Mesendoderm (in vitro differentiated cells): ENCODE measurements at regions not wholly inside any gene's neighbourhood (a gene's known extent, or its start where the extent isn't known, plus 50 kb on each side); places are given as distances from the start of the nearest gene placed in this dataset.

Source experiments
- DNase-seq: peaks from one replicate; pipeline ENCODE4 v3.0.0; 2013
- H2AK5ac ChIP-seq: 2 replicates; pipeline ENCODE4 v1.6.1; 2013; ENCODE audit warnings: low read length, inconsistent platforms
- H2BK120ac ChIP-seq: 2 replicates; pipeline ENCODE4 v1.6.1; 2013; ENCODE audit warnings: low read depth, mild to moderate bottlenecking, low read length, moderate library complexity, mixed read lengths
- H2BK15ac ChIP-seq: replicated peaks from 2 replicates; pipeline ENCODE4 v1.6.1; 2013; ENCODE audit warnings: low read depth, mild to moderate bottlenecking, moderate library complexity
- H2BK5ac ChIP-seq: 2 replicates; pipeline ENCODE4 v1.6.1; 2013; ENCODE audit warnings: low read length, inconsistent platforms
- H3K18ac ChIP-seq: 2 replicates; pipeline ENCODE4 v1.6.1; 2013; ENCODE audit warnings: mild to moderate bottlenecking, low read length, mixed read lengths
- H3K23ac ChIP-seq: one replicate; pipeline ENCODE4 v1.6.1; 2013; ENCODE audit warnings: low read length
- H3K27ac ChIP-seq: 2 replicates; pipeline ENCODE4 v1.5.1; 2013; ENCODE audit warnings: low read depth, mild to moderate bottlenecking, inconsistent platforms, low read length, moderate library complexity
- H3K27me3 ChIP-seq: 2 replicates; pipeline ENCODE4 v1.6.1; 2013; ENCODE audit warnings: low read length, control low read depth, mild to moderate bottlenecking, inconsistent platforms; ENCODE audit not compliant: insufficient read depth, poor library complexity
- H3K36me3 ChIP-seq: 2 replicates; pipeline ENCODE4 v1.6.1; 2013; ENCODE audit warnings: low read length, inconsistent platforms; ENCODE audit not compliant: control insufficient read depth, insufficient read depth
- H3K4ac ChIP-seq: one replicate; pipeline ENCODE4 v1.6.1; 2013; ENCODE audit warnings: low read depth, mild to moderate bottlenecking, low read length, moderate library complexity
- H3K4me1 ChIP-seq: 2 replicates; pipeline ENCODE4 v1.6.1; 2013; ENCODE audit warnings: low read depth, low read length, inconsistent platforms; ENCODE audit not compliant: control insufficient read depth
- H3K4me2 ChIP-seq: 2 replicates; pipeline ENCODE4 v1.6.1; 2013; ENCODE audit warnings: low read length
- H3K4me3 ChIP-seq: 2 replicates; pipeline ENCODE4 v1.5.1; 2013; ENCODE audit warnings: mild to moderate bottlenecking, low read length
- H3K56ac ChIP-seq: one replicate; pipeline ENCODE4 v1.6.1; 2013; ENCODE audit warnings: low read length
- H3K79me1 ChIP-seq: 2 replicates; pipeline ENCODE4 v1.6.1; 2013; ENCODE audit warnings: low read length, inconsistent platforms
- H3K79me2 ChIP-seq: 2 replicates; pipeline ENCODE4 v1.6.1; 2013; ENCODE audit warnings: mild to moderate bottlenecking, low read length; ENCODE audit not compliant: control insufficient read depth, insufficient read depth
- H3K9ac ChIP-seq: 2 replicates; pipeline ENCODE4 v1.6.1; 2013; ENCODE audit warnings: low read length, inconsistent platforms
- H4K5ac ChIP-seq: one replicate; pipeline ENCODE4 v1.6.1; 2013; ENCODE audit warnings: low read length
- H4K8ac ChIP-seq: one replicate; pipeline ENCODE4 v1.6.1; 2013; ENCODE audit warnings: low read depth, mild to moderate bottlenecking, control low read depth, low read length, moderate library complexity
- WGBS: extraction: QIAGEN DNeasy Blood & Tissue Kit; methylation state at CpG from one replicate; pipeline ENCODE4 v1.1.7; 2013; ENCODE audit warnings: low lambda C conversion rate, missing lambda C conversion rate; ENCODE audit not compliant: insufficient coverage; ENCODE audit errors: extremely low coverage; 5-methylcytosine and 5-hydroxymethylcytosine counted together

GRCh38 chr1:219716611-219717114, 103.8 kb upstream of the ZC3H11B start:
- no peaks in the 10 kb centered on the region for H3K36me3 ChIP-seq
- no peak overlapping the region for H3K4me2 ChIP-seq
- H4K8ac ChIP-seq: no peak overlapping the region
- H3K18ac ChIP-seq: no peak overlapping the region
- whole genome bisulfite sequencing: no CpG with 5 or more reads among the region's 3 CpGs
- no peaks in the 10 kb centered on the region for H3K79me2 ChIP-seq
- no peak overlapping the region for H4K5ac ChIP-seq
- no peak overlapping the region for H3K56ac ChIP-seq
- H3K27me3 ChIP-seq: no peaks in the 10 kb centered on the region
- H2AK5ac ChIP-seq: no peak overlapping the region
- no peak overlapping the region for H3K23ac ChIP-seq
- H3K27ac ChIP-seq: no peak overlapping the region
- DNase-seq: no peak
- H2BK120ac ChIP-seq: no peak overlapping the region
- H3K4me3 ChIP-seq: no peak overlapping the region
- no peaks in the 10 kb centered on the region for H3K79me1 ChIP-seq
- no peak overlapping the region for H3K4ac ChIP-seq
- no peak overlapping the region for H3K9ac ChIP-seq
- no peaks in the 10 kb centered on the region for H3K4me1 ChIP-seq
- no peak overlapping the region for H2BK5ac ChIP-seq
- no peak overlapping the region for H2BK15ac ChIP-seq

GRCh38 chr1:219713981-219714381, 101.1 kb upstream of the ZC3H11B start:
- DNase-seq: peak; percentile 32
- H2BK5ac ChIP-seq: no peak overlapping the region
- H3K79me1 ChIP-seq: no peaks in the 10 kb centered on the region
- H3K4ac ChIP-seq: no peak overlapping the region
- no peaks in the 10 kb centered on the region for H3K27me3 ChIP-seq
- no peak overlapping the region for H3K9ac ChIP-seq
- no peak overlapping the region for H3K27ac ChIP-seq
- no CpG with 5 or more reads among the region's 4 CpGs for WGBS
- H3K4me1 ChIP-seq: no peaks in the 10 kb centered on the region
- H2BK120ac ChIP-seq: no peak overlapping the region
- no peak overlapping the region for H3K23ac ChIP-seq
- no peak overlapping the region for H2AK5ac ChIP-seq
- no peak overlapping the region for H3K56ac ChIP-seq
- no peak overlapping the region for H2BK15ac ChIP-seq
- H3K4me3 ChIP-seq: no peak overlapping the region
- no peaks in the 10 kb centered on the region for H3K36me3 ChIP-seq
- H3K4me2 ChIP-seq: no peak overlapping the region
- no peak overlapping the region for H3K18ac ChIP-seq
- no peak overlapping the region for H4K8ac ChIP-seq
- H4K5ac ChIP-seq: no peak overlapping the region
- no peaks in the 10 kb centered on the region for H3K79me2 ChIP-seq

GRCh38 chr1:219712506-219712905, 99.6 kb upstream of the ZC3H11B start:
- no peaks in the 10 kb centered on the region for H3K27me3 ChIP-seq
- no peak overlapping the region for H3K4me2 ChIP-seq
- H3K23ac ChIP-seq: no peak overlapping the region
- H4K8ac ChIP-seq: no peak overlapping the region
- H3K56ac ChIP-seq: no peak overlapping the region
- no peak overlapping the region for H2BK5ac ChIP-seq
- no peaks in the 10 kb centered on the region for H3K4me1 ChIP-seq
- no peak overlapping the region for H3K9ac ChIP-seq
- H3K36me3 ChIP-seq: no peaks in the 10 kb centered on the region
- no peaks in the 10 kb centered on the region for H3K79me1 ChIP-seq
- H2AK5ac ChIP-seq: no peak overlapping the region
- no CpG with 5 or more reads among the region's 4 CpGs for WGBS
- H3K4ac ChIP-seq: no peak overlapping the region
- no peak overlapping the region for H2BK15ac ChIP-seq
- H4K5ac ChIP-seq: no peak overlapping the region
- H2BK120ac ChIP-seq: no peak overlapping the region
- H3K79me2 ChIP-seq: no peaks in the 10 kb centered on the region
- H3K4me3 ChIP-seq: no peak overlapping the region
- H3K27ac ChIP-seq: no peak overlapping the region
- no peak overlapping the region for H3K18ac ChIP-seq
- DNase-seq: no peak

- Histone ChIP-seq H3K27ac (no peak overlapping the region), H3K4me1 (no peaks in the 10 kb centered on the region), H4K8ac (no peak overlapping the region), H4K5ac (no peak overlapping the region), H3K4me3 (no peak overlapping the region), H3K27me3 (no peaks in the 10 kb centered on the region), H2BK5ac (no peak overlapping the region), H3K23ac (no peak overlapping the region), H3K79me2 (no peaks in the 10 kb centered on the region), H2BK15ac (no peak overlapping the region), H3K79me1 (no peaks in the 10 kb centered on the region), H3K4me2 (no peak overlapping the region), H2BK120ac (no peak overlapping the region), H2AK5ac (no peak overlapping the region), H3K4ac (no peak overlapping the region), H3K18ac (no peak overlapping the region), H3K9ac (no peak overlapping the region), H3K56ac (no peak overlapping the region), H3K36me3 (no peaks in the 10 kb centered on the region)
- WGBS: no CpG with 5 or more reads among the region's 6 CpGs
- DNase-seq: peak; percentile 9
Observed at GRCh38 chr1:219710529-219711194, 97.8 kb upstream of the ZC3H11B start.

GRCh38 chr1:219708919-219709543, 96.1 kb upstream of the ZC3H11B start:
- DNase-seq: no peak
- no peak overlapping the region for H4K5ac ChIP-seq
- no peak overlapping the region for H3K27ac ChIP-seq
- no peak overlapping the region for H3K9ac ChIP-seq
- no peak overlapping the region for H2BK5ac ChIP-seq
- no CpG with 5 or more reads among the region's 6 CpGs for WGBS
- H3K4me1 ChIP-seq: no peaks in the 10 kb centered on the region
- no peak overlapping the region for H3K23ac ChIP-seq
- no peak overlapping the region for H3K56ac ChIP-seq
- no peak overlapping the region for H2AK5ac ChIP-seq
- no peaks in the 10 kb centered on the region for H3K79me2 ChIP-seq
- H3K79me1 ChIP-seq: no peaks in the 10 kb centered on the region
- no peak overlapping the region for H3K4me2 ChIP-seq
- H3K27me3 ChIP-seq: no peaks in the 10 kb centered on the region
- H3K36me3 ChIP-seq: no peaks in the 10 kb centered on the region
- H3K4me3 ChIP-seq: no peak overlapping the region
- no peak overlapping the region for H4K8ac ChIP-seq
- no peak overlapping the region for H2BK15ac ChIP-seq
- no peak overlapping the region for H2BK120ac ChIP-seq
- H3K18ac ChIP-seq: no peak overlapping the region
- no peak overlapping the region for H3K4ac ChIP-seq
